ENCODE measurements at regions not wholly inside any gene's neighbourhood (a gene's known extent, or its start where the extent isn't known, plus 50 kb on each side); places are given as distances from the start of the nearest gene placed in this dataset.
"Not testable (repeated sequence)": the region's sequence is repeated elsewhere in the genome, so short reads cannot be mapped to it uniquely, and the experiment has no call there.

DNA sequence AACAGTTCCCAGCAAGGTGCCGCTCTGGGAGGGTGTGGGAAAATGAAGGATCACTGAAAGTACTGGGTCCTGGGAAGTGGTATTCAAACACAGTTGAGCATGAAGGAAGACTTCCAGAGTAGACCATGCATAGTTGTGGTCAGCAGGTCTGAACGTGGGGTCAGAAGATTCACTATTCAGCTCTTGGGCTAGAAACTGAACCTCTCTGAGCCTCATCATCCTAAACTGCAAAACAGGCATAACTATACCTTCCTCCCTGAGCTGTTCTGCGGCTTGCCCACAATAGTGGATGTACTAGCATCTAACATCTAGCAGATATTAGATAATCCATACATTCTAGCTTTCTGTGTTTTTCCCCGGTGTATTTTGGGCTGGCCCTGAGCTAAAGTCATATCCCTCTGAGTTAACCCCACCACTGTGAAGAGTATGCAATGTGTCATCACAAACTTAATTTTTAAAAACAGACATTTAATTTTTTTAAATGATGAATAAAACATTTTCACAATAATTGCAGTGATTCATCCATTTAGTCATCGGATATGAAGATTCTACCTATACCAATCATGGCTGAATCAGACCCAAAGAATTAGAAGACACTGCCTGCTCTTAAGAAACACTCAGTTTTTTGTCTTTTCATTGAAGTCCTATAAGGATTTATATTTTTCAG lies 179.1 kb downstream of the BLID start:
- no peak for DNase-seq

DNA sequence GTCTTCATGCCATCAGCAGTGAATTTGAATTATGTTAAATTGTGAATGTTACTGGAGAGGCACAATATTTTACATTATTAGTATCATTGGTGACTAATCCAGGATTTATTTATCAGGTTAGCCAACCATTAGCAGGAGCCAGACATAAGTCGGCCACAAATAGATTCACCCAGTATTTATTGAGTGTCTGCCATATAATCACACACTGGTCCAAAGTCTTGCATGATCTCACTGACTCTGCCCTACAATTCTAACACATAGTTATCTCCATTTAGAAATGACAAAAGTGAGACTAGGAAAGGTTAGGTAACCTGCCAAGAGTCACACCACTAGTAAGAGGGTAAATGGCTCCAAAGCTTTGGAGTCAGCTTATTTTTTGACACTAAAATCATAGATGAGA lies 179.6 kb downstream of the BLID start:
- no peak for DNase-seq

DNA sequence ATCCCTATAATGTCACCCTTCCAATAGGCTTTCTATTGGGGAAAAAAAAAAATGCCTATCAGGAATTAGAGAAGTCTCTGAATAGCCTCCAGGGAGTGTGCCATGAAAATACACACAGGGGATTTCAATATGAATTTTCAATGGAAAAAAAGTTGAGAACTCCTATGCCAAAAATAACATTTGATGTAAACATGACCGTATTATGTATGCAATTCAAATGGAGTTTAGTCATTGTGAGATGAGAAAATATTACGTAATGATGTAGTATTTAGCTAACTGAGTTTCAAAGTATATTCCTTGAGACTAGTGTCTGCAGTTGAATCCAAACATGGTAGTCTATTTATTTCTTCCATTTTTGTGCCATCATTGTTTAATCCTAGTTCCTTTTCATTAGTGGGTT lies 182.3 kb downstream of the BLID start:
- no peak for DNase-seq

DNA sequence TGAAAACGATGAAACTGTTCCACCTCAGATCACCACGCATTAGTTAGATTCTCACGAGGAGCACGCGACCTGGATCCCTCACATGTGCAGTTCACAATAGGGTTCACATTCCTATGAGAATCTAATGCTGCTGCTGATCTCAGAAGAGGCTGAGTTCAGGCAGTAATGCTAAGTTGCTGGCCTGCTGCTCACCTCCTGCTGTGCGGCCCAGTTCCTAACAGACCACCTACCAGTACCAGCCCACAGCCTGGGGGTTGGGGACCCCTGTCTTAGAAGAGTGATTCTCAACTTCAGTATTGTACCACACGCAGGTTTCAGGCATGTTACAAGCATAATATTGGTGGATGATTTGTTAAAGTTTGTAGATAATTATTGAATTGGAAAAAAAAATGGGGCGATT lies 182.7 kb downstream of the BLID start:
- no peak for DNase-seq

DNA sequence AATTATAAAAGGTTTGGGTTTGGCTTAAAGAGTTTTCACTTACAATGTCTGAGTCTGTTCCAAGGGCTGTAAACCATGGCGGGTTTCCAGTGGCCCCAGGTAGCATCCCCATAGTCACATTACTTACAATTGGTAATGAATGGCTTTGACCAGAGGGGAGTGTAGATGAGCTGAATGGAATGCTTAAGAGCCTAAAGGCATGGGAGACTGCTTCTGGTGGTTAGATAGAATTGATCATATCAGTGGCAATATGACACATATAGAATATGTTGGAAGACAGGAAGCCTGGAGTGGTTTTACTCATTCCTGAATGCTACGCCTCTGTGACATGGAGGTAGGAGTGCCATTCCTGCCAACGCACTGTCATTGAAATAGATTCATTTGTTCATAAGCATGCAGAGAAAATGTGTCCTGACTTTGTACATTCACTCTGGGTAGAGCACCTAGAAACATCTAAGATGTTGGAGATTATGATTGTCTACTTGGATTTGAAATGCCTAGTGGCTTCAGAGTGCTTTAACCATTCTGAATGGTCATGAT lies 183.3 kb downstream of the BLID start:
- DNase-seq, result no peak

DNA sequence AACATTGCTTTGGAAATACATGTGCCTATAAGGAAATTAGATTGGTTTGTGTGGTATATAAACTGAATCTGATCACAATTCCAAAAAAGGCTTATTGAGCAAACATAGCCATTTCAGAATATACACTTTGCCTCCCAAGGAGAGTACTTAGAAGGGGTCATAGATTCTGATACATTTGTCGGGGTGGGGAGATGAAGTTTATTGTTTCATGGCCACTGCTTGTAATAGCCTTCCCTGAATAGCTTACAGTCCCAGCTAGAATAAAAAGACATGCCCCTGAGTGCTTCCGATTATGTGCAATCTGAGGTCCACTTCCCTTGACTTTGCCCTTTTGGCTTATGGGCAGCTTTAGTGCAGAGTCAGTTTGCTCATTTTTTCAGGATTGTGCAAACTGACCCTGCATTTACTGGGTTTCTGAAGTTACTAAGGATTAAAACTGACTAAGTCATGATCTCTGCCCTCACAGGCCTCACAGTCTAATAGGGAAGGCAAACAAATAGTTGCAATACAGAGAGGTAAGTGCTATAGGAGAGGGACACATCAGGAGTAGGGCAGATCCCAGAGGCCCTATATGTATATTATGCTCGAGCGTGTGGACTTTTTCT lies 184.2 kb downstream of the BLID start:
- no peak for DNase-seq

DNA sequence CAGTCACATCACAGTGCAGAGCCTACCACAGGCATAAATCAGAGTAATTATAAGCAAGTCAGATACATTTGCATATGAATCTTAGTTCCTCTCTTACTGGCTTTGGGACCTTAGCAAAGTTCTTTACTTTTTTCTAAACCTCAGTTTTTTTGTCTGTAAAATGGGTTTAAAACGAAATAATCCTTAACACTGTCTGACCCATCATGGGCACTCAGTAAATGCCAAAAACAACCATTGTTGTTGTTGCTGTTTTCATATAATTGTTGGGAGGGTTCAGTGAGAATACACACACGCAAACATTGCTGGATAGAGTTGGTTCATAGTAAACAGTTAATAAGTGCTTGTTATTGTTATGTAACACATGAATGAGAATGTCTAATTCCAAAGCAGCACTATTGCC lies 184.9 kb downstream of the BLID start:
- no peak for DNase-seq

DNA sequence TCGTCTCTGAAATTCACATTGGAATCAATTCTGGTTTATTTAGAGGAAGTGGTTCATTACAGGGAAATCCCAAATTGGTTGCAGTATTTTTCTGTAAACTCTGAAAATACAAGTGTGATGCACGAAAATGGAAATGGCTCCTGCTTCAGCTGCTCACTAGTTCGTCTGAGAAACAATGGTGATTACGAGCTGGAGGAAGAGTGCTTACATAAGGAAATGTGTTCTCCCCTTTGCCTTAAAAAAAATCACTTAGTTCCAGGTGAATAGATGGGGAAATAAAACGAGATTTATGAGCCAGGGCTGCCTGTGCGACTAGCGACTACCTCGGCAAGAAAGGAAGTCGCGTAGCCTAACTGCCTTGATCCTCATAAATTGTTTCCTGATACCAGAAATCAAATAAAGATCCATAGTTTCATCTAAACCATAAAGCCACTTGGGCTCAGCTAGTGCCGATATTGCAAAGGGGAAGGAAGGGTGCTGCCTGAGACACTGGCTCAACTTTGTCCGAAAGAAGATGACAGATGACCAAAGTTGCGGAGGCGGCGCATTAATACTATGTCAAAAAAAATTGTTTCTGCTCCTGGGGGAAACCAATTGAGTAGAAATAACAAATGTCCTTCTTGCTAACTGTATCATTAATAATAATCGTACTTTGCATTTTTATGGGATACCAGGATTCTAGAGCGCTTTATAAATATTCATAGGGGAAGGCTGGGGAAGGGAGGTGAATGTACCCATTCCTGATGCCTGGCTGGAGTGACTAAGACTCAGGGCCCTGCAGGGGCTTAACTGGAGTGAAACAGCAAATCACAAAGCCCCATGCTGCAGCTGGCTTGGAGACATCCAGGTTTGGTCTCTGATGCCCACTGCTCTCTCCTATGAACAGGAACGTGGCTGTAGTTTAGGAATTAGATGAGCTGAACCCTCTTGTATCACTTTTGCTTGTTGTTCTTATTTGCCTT lies 185.7 kb downstream of the BLID start:
- DNase-seq, result no peak

DNA sequence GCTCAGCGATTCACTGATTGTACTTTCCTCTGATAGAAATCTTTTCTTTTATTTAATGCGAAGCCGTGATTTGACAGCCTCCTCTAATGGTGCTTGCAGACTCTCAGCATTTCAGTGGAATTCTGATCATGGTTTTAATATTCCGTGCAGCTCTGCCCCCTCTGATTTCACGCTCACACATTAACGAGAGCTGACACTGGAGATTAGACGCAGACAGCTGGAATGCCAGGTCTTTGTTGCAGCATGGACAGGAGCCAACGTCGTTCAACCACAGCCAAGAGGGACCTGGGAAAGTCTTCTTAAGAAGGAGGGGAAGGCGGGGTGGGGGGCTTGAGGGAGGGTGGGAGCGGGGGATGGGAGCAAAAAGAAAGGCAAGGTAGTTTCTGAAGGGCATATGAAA lies 186.4 kb downstream of the BLID start:
- DNase-seq, result no peak

DNA sequence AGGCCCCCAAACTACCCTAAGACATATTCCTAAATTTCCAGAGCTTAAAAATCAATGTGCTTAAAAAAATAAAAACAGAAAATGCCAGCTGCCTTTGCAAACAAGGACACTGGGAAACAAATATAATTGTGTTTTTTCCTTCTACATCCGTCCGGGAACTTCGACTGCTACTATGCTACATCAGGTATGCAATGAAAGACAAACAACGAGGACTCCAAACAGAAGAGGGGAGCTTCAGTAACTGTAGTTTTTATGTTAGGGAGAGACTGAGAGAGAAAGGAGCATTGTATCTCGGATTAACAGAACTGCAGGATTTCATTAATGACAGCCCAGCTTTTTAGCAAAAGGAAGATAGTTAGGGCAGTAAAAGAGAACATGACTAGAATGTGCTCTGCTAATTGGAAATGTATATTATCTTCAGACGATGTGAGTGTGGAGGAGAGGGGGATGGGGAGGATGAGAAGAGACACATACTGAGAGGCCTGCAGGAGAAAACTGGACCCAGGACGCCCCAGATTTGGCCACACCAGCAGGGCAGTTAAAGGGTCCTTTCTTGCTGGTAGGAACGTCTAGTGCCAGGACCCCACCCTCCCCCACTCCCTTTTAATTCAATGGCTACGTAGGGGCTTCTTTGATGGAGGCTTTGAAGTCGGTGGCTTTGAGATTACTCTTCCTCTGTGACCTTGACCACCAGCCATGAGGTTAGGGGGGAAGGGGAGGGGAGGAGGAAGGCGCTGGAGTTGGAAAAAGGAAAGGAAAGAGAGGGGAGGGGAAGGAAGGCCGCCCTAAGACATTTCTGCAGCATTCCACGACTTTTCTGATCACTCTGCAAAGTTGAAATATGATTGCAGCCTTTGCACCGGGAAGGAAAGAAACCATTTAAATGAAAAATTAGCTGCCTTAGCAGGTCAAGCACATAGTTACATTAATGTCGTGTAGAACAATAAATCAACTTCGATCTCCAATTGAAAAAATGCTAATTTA lies 187.1 kb downstream of the BLID start:
- no peak for DNase-seq

DNA sequence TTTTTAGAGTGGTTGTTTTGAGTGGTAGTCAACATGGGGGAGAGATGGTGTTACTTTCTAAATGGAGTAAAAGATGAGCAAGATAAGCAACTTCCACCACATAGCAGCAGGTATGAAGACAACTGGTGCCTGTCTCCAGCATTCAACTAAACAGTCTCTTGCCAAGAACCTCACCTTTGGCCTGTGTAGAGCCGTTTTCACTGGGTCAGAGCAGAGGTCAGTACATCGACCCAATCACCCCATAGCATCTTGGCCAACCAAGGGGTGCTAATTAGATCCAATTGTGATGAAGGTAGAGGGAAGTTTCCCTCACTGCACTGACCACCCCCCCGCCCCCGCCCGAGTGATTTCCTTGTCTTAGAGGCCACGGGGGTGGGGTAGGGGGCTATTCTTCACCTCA lies 188.2 kb downstream of the BLID start:
- no peak for DNase-seq

DNA sequence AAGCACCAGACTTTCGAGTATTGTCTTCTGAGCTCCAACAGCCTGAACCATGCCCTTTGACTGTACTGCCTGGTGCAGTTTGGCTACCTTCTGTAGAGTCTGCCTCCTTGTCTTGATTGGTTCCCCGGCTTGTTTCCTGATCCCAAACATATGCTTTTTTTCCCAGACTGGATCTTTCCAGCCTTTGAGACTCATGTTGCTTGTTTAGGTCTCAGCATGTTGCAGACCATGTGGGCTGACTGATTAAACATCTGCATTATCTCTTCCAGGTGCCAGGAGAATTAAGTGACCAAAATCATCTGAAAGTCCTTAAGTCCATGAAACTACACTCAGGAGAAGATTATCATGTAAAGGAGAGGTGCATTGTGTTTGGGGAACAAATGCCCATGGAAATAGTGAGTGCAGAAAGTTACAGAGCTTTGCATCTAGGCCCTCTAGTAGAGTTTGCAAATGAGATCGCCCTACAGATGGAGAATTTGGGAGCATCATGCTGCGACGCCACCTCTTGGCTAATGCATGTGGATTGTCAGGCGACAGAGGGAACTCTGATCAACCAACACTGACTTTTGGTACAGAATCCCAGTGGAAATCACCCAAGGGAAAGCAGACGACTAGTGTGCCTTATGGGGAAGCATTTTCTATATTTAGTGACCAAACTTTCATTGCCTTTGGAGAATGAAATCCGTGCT lies 188.8 kb downstream of the BLID start:
- DNase-seq, result no peak

DNA sequence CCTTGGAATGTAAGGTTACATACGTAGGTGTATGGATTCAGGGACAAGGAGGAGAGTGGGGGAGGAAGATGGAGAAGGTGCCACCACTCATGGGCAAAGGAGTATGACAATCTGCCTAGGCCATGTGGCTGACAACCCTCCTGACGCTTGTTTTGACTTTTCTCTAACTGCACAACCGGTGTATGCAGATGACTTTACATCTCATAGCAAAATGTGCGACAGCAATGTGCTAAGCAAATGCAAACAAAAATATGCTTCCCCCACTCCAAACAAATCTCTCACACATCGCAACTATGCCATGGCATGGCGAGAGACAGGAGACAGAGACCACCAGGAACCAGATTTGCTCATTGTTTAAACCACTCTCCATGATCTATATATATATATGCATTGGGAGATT lies 191.8 kb downstream of the BLID start:
- DNase-seq, result no peak

DNA sequence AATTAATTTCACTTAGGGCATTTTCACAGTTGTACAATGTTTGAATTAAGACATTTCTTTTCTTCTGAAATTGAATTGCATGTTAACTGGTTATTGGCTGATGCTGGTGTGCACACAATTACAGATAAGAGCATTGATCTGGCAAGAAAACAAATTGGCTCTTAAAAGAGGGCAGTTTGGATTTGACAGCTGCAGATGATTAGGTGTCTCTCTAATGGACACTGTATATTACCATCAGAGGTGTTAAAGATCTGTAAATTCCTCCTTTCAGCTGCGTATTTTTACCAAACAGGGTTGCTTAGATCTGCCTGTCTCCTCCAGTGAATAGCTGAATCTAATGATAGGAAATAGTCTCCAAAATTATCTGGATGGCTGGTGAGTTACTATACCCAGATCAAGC lies 198.5 kb downstream of the BLID start:
- DNase-seq, result no peak

DNA sequence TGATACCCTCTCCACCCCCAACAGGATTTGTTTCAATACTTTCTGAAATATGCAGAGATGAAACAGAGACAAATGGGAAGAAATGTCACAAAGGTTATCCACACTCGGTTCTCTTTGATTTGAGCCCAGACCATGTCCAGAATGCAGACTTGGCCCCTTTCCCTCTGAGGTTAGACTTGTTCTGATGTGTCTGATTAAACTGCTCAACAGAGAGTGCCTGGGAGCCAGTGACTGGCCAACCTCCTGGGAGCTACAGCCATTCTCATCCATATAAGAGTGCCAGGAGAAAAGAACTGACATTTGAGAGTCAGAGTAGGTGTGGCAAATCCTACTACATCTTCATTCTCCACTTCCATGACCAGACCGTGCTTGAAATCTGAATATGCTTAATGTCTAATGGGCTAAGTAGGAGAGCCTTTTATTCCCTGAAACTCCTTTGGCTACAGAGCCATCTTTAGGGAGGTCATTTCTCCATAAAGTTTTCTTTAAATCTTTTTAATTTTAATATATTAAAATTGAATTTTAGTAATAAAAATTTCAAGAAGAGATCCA lies 201.4 kb downstream of the BLID start:
- no peak for DNase-seq

DNA sequence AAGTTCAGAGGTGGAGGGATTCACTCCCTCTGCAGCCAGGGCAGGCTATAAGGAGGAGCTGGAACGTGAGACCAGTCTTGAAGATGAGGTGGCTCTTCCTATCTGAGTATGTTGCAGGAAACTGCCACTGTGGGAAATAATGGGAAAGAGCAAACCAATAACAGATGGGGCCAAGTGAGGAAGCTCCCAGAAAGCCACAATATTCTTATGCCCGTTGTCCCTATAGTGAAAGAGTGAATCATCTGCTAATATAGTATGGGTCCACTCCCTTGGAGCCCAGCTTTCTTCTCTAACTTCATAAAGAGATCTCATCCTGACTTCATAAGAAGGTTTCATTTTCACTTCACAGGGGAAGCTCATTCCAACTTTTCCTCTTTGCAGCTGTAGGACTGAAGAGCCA lies 206.4 kb downstream of the BLID start:
- DNase-seq, result no peak

DNA sequence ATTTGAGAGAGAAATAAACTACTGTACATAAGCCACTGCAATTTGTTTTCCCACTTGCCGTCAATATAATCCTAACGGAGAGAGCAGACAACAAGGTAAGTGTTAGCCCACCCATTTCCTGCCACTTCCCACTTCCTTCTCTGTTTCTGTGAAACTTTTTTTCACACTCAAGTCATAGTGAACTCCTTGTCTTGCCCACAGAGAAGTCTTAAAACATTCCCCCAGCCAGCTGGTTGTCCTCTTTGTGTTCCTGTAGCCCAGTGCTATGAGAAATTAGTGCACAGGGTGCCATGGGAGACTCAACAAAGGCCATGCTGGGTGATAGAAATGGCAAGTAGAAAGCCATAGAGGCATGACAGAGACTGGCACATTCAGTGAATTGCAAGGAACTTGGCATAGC lies 208.6 kb downstream of the BLID start:
- no peak for DNase-seq

DNA sequence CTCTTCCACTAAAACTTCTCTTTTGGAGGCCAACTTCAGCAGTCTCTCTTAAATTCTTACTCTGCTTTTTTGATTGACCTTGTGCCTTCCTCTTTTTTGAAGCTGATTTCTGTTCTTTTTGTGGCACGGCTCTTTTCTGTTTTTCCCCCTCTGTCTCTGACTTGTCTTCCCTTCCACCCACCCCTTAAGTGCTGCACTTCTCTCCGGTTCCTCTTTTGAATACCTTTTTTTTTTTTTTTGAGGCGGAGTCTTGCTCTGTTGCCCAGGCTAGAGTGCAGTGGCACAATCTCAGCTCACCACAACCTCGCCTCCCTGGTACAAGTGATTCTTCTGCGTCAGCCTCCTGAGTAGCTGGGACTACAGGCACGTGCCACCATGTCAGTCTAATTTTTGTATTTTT lies 211.9 kb downstream of the BLID start:
- DNase-seq, result peak; percentile 24

DNA sequence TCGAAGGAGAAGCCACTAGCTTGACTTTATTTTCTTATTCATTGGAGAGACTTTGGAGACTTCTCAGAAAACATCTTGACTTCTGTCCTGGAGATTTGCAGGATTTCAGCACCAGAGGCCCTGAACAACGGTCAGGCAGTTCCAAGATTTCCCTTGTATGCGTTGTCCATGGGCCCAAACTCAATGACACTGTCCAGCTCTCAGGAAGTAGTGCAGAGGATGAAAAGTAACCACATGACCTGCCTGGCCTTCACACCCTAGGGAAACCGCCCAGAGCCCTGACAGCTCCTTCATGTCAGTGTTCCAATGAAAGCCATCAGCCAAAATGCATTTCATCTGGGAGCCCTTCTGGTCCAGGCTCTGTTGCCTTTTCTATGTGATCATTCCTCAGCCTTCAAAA lies 214.1 kb downstream of the BLID start:
- DNase-seq, result no peak

DNA sequence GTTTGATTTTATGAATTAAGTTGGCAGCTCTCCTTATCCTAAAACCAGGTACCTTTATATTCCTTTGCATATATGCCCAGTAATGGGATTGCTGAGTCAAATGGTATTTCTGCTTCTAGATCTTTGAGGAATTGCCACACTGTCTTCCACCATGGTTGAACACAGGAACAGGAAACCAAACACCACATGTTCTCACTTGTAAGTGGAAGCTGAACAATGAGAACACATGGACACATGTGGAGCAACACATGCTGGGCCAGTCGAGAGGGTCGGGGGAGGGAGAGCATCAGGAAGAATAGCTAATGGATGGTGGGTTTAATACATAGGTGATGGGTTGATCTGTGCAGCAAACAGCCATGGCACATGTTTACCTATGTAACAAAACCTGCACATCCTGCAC lies 214.6 kb downstream of the BLID start:
- DNase-seq, result not testable (repeated sequence)

DNA sequence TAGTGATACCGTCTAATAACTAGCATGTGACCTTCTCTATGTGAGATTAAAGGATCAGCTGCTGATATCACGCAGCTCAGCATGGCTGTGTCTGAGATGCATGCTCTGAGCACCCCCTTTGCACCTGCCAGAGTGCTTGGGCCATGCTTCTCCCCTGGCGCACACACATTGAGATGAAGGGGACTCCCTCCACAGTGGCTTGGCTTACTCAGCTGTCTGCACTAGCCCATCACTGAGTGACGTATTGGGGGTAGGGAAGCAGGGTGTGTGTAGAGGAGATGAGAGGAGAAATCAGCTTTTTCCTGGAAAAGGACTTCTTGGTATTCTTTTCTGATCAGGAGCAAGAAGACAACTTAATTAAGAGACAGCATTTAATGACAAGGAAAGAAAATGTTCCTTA lies 216.5 kb downstream of the BLID start:
- no peak for DNase-seq

DNA sequence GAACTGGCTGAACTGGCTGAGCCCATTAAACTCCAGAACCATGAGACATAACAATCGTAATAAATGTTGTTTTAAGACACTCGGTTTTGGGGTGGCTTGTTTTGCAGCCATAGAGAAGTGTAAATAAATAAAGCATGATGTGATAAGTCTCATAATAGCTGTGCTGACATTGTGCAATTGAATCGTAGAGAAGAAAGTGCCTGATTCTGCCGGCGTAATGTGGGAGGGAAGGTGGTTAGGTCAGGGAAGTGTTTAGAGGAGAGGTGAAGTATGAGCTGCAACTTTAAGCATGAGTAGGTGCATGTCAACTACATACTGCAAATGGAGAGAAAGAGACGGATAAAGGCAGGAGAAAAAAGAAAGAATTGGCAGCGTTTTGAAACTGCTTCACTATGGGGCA lies 217.1 kb downstream of the BLID start:
- no peak for DNase-seq

All from CD4-positive, alpha-beta T cell treated with Interleukin-15 for 1 hour (primary cell).